ENCODE measurements at regions not wholly inside any gene's neighbourhood (a gene's known extent, or its start where the extent isn't known, plus 50 kb on each side); places are given as distances from the start of the nearest gene placed in this dataset.

GRCh38 chr4:19675172-19675811 lies 576.4 kb upstream of the SLIT2 start:
- TF ChIP-seq CTCF (IDR thresholded peaks at IDR 0.05; ENCODE audit: insufficient read depth, low read length, missing control alignments), result no peak
- ChIA-PET CTCF (interaction anchor here (1.0 kb wide), 1 partner anchor 573 kb away, joined by 3 read pairs; no protein-coding TSS in a partner anchor), POLR2A (no interaction called here)
- no peak for DNase-seq (ENCODE audit: low read depth, low spot score)
- H3K4me3 ChIP-seq (ENCODE audit: low read depth, low read length), result no peak overlapping the region

GRCh38 chr4:19659101-19659500 lies 592.6 kb upstream of the SLIT2 start:
- DNase-seq (ENCODE audit: low read depth, low spot score), result no peak
- ChIA-PET POLR2A (no interaction called here), CTCF (no interaction called here)
- H3K4me3 ChIP-seq (ENCODE audit: low read depth, low read length), result no peak overlapping the region
- TF ChIP-seq CTCF (IDR thresholded peaks at IDR 0.05; ENCODE audit: insufficient read depth, low read length, missing control alignments), result no peak

- TF ChIP-seq CTCF (IDR thresholded peaks at IDR 0.05; ENCODE audit: insufficient read depth, low read length, missing control alignments), result no peak
- CTCF ChIA-PET, result interaction anchor here (1.2 kb wide), 1 partner anchor 591 kb away, joined by 3 read pairs; no protein-coding TSS in a partner anchor
- POLR2A ChIA-PET, result no interaction called here
- H3K4me3 ChIP-seq (ENCODE audit: low read depth, low read length), result no peak overlapping the region
- DNase-seq (ENCODE audit: low read depth, low spot score), result no peak
These were observed 593.8 kb upstream of the SLIT2 start for GRCh38 chr4:19657856-19658255.

- POLR2A ChIA-PET, result no interaction called here
- H3K4me3 ChIP-seq (ENCODE audit: low read depth, low read length), result no peak overlapping the region
- CTCF ChIA-PET, result no interaction called here
- no peak for DNase-seq (ENCODE audit: low read depth, low spot score)
- TF ChIP-seq CTCF (IDR thresholded peaks at IDR 0.05; ENCODE audit: insufficient read depth, low read length, missing control alignments), result no peak
These were observed 596.0 kb upstream of the SLIT2 start for GRCh38 chr4:19655666-19656065.

- ChIA-PET POLR2A (no interaction called here), CTCF (no interaction called here)
- TF ChIP-seq CTCF (IDR thresholded peaks at IDR 0.05; ENCODE audit: insufficient read depth, low read length, missing control alignments), result no peak
- H3K4me3 ChIP-seq (ENCODE audit: low read depth, low read length), result no peak overlapping the region
- no peak for DNase-seq (ENCODE audit: low read depth, low spot score)
These were observed 600.5 kb upstream of the SLIT2 start for GRCh38 chr4:19650903-19651864.

GRCh38 chr4:19645589-19645988 lies 606.1 kb upstream of the SLIT2 start:
- TF ChIP-seq CTCF (IDR thresholded peaks at IDR 0.05; ENCODE audit: insufficient read depth, low read length, missing control alignments), result no peak
- DNase-seq (ENCODE audit: low read depth, low spot score), result no peak
- no peak overlapping the region for H3K4me3 ChIP-seq (ENCODE audit: low read depth, low read length)
- POLR2A ChIA-PET, result no interaction called here
- CTCF ChIA-PET, result no interaction called here

All from AG04449 (cell line).